ENCODE measurements at regions not wholly inside any gene's neighbourhood (a gene's known extent, or its start where the extent isn't known, plus 50 kb on each side); places are given as distances from the start of the nearest gene placed in this dataset.

DNA sequence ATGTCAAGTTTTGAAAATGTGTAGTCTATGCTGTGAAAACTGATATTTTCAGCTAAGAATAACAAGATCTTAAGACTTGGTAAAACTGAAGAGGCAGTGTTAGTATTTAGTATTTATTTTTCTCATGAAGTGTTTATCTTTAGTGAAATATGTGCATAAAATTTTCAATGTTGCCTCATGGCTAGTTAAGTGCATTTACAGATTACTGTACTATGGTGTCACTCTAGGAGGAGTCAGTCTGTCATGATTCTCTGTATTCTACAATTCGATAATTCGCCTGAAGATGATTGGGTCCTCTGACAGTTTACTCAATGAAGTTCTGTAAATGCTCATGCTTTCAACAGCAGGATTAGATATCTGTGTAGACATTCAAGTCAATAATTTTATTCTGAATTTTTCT, 488.1 kb upstream of the GRM3 start:
- Histone ChIP-seq H3K27me3 (no peaks in the 10 kb centered on the region), H3K27ac (no peak overlapping the region), H3K9me3 (peaks cover 0 to 9% (median 0%) of the 10 kb centered on the region in 12 donors), H3K36me3 (no peaks in the 10 kb centered on the region), H3K4me1 (no peaks in the 10 kb centered on the region), H3K4me3 (no peak overlapping the region)
- 82 to 86% (median 85%) methylated on average over 2 of the region's 2 CpGs for WGBS, 4 donors
- ATAC-seq (no peak), DNase-seq (no peak)
- intact Hi-C loops (cut with DNase I), result no loop called here
- TF ChIP-seq CTCF (IDR thresholded peaks at IDR 0.05) (no peak), POLR2A (IDR thresholded peaks at IDR 0.05) (no peak)

DNA sequence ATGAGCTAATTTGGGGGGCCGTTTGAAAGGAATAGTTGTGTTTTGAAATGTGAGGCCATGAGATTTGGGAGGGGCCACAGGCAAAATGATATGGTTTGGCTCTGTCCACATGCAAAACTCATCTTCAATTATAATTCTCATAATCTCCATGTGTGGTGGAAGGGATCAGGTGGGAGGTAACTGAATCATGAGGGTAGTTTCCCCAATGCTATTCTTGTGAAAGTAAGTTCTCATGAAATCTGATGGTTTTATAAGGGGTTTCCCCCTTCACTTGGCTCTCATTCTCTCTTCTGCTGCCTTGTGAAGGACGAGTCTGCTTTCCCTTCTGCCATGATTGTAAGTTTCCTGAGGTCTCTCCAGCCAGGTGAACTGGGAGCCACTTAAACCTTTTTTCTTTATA, 490.8 kb upstream of the GRM3 start:
- TF ChIP-seq POLR2A (IDR thresholded peaks at IDR 0.05) (no peak), CTCF (IDR thresholded peaks at IDR 0.05) (no peak)
- no peak for DNase-seq
- Histone ChIP-seq H3K27me3 (no peaks in the 10 kb centered on the region), H3K27ac (no peak overlapping the region), H3K4me1 (no peaks in the 10 kb centered on the region), H3K9me3 (peaks cover 0 to 9% (median 0%) of the 10 kb centered on the region in 12 donors), H3K36me3 (no peaks in the 10 kb centered on the region), H3K4me3 (no peak overlapping the region)
- ATAC-seq, result no peak
- intact Hi-C loops (cut with DNase I), result no loop called here
- WGBS, 4 donors, result 41 to 59% (median 49%) methylated on average over 2 of the region's 2 CpGs

DNA sequence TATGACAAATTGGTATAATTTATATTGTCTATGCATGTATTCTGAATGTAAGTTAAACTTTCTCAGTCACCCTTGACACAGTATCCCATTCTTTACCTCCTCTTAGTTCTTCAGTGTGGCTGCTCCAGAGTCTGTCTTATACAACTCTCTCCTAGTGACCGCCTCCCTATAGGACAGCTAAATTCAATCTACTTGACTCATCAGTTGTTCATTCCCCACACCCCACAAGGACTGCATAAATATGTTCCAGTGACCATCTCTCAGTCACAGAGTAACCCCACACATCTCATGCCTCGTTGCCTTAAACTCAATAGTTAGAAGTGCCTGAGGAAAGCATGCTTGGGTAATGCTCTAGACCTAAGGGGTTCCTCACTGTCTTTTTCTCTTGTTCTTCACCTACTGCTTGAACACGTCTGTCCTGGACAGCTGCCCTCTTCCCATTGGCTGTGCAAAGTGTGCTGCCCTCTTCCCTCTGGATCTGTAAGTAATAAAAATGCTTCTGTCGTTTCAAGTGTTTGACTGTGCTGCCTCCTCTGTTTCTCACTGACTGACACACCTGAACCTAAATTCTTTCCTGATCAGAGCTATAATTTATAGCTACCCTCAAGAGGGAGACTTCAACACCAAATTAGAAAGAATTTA, 494.6 kb upstream of the GRM3 start:
- Histone ChIP-seq H3K27ac (no peak overlapping the region), H3K4me3 (no peak overlapping the region), H3K4me1 (no peaks in the 10 kb centered on the region), H3K27me3 (no peaks in the 10 kb centered on the region), H3K9me3 (no peaks in the 10 kb centered on the region), H3K36me3 (no peaks in the 10 kb centered on the region)
- ATAC-seq (no peak), DNase-seq (no peak)
- TF ChIP-seq CTCF (IDR thresholded peaks at IDR 0.05), result no peak
- TF ChIP-seq POLR2A (IDR thresholded peaks at IDR 0.05), result no peak
- 47 to 51% (median 49%) methylated on average over 4 of the region's 4 CpGs for WGBS, 4 donors
- intact Hi-C loops (cut with DNase I), result no loop called here

GRCh38 chr7:86148501-86148900, 495.2 kb upstream of the GRM3 start:
- H3K4me3 ChIP-seq, result no peak overlapping the region
- H3K9me3 ChIP-seq, result no peaks in the 10 kb centered on the region
- intact Hi-C loops (cut with DNase I), result no loop called here
- no peak for DNase-seq
- H3K27ac ChIP-seq, result no peak overlapping the region
- H3K4me1 ChIP-seq, result no peaks in the 10 kb centered on the region
- no peak for TF ChIP-seq CTCF (IDR thresholded peaks at IDR 0.05)
- no peak for TF ChIP-seq POLR2A (IDR thresholded peaks at IDR 0.05)
- H3K36me3 ChIP-seq, result no peaks in the 10 kb centered on the region
- WGBS, 4 donors, result 54 to 80% (median 66%) methylated on average over 2 of the region's 2 CpGs
- ATAC-seq, result no peak
- H3K27me3 ChIP-seq, result no peaks in the 10 kb centered on the region

Data from heart left ventricle (tissue), 16 donors.